PFSK-1 (cell line): ENCODE measurements at regions not wholly inside any gene's neighbourhood (a gene's known extent, or its start where the extent isn't known, plus 50 kb on each side); places are given as distances from the start of the nearest gene placed in this dataset.

Experiments used
- FOXP2 ChIP-seq: optimal IDR thresholded peaks from 2 replicates; pipeline ENCODE3; 2011; ENCODE audit warnings: borderline replicate concordance, control low read depth, inconsistent platforms; ENCODE audit not compliant: insufficient read depth; ENCODE audit errors: extremely low read length, extremely low read depth
- POLR2AphosphoS5 ChIP-seq: IDR thresholded peaks from 2 replicates; pipeline ENCODE4 v1.6.1; 2012; ENCODE audit warnings: low read depth, mild to moderate bottlenecking, control low read depth, low read length, moderate library complexity
- SIN3A ChIP-seq: IDR thresholded peaks from 2 replicates; pipeline ENCODE4 v1.6.1; 2012; ENCODE audit warnings: mild to moderate bottlenecking, low read length, moderate library complexity, borderline replicate concordance; ENCODE audit not compliant: insufficient read depth
- TAF1 ChIP-seq: IDR thresholded peaks from 2 replicates; pipeline ENCODE4 v1.6.1; 2012; ENCODE audit warnings: low read length, control low read depth, borderline replicate concordance; ENCODE audit not compliant: insufficient read depth
- TF ChIP-seq, protein P1 (sequence below), 2 experiments: IDR thresholded peaks; 2 replicates each; pipeline versions ENCODE4 v1.6.1 to v1.8.0; 2011 to 2012; ENCODE audit warnings: low read depth in 2 of 2, low read length in 2 of 2, control low read depth in 1 of 2, inconsistent platforms in 1 of 2, mild to moderate bottlenecking in 1 of 2, moderate library complexity in 1 of 2; ENCODE audit not compliant: insufficient read depth in 1 of 2

DNA sequence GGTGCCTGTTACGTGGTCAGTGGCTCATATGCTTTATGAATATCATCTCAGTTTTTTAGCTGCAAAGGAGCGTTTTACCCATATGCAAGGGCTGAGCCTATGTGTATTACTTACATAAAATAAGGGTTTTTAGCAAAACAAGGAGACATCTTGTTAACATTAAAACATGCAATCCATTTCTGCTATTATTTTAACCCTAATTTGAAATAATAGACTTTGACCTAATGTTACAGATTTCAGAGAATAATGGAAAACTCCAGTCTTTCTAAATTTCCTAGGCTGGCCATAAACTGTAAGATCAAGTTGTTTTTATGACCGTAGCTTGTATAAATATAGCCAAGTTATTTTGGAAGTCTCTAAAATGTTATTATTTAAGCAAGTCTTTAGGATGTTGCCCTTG is 121.1 kb upstream of the SEMA6A start:
- no peak for TF ChIP-seq TAF1
- no peak for TF ChIP-seq POLR2AphosphoS5
- TF ChIP-seq FOXP2: no peak
- TF ChIP-seq SIN3A: no peak
- TF ChIP-seq, protein P1, sequence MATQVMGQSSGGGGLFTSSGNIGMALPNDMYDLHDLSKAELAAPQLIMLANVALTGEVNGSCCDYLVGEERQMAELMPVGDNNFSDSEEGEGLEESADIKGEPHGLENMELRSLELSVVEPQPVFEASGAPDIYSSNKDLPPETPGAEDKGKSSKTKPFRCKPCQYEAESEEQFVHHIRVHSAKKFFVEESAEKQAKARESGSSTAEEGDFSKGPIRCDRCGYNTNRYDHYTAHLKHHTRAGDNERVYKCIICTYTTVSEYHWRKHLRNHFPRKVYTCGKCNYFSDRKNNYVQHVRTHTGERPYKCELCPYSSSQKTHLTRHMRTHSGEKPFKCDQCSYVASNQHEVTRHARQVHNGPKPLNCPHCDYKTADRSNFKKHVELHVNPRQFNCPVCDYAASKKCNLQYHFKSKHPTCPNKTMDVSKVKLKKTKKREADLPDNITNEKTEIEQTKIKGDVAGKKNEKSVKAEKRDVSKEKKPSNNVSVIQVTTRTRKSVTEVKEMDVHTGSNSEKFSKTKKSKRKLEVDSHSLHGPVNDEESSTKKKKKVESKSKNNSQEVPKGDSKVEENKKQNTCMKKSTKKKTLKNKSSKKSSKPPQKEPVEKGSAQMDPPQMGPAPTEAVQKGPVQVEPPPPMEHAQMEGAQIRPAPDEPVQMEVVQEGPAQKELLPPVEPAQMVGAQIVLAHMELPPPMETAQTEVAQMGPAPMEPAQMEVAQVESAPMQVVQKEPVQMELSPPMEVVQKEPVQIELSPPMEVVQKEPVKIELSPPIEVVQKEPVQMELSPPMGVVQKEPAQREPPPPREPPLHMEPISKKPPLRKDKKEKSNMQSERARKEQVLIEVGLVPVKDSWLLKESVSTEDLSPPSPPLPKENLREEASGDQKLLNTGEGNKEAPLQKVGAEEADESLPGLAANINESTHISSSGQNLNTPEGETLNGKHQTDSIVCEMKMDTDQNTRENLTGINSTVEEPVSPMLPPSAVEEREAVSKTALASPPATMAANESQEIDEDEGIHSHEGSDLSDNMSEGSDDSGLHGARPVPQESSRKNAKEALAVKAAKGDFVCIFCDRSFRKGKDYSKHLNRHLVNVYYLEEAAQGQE (IDR thresholded peaks at IDR 0.05; ENCODE audit: insufficient read depth in 1 of 2, low read depth in 2 of 2, low read length in 2 of 2): no peak

DNA sequence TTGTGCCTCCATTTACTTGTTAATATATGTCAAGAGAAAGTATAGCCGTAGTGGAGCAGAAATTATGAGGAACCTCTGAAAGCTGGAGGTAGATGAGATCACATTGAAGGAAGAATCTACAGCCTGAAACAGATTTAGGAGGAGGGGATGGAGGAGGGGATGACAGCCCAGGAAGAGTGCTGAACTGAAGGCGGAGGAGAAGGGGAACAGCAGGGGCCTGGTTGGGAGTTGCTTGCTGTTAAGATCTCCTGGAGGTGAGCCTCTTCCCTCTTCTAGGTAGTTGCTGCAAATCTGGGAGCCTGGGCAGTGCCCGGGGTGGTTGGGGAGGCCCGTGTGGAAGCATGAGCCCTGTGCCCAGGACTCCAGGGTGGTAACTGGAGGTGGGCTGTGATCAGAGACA is 111.8 kb upstream of the SEMA6A start:
- TF ChIP-seq, protein P1 (IDR thresholded peaks at IDR 0.05; ENCODE audit: insufficient read depth in 1 of 2, low read depth in 2 of 2, low read length in 2 of 2): no peak
- TF ChIP-seq POLR2AphosphoS5 (no peak), FOXP2 (no peak), TAF1 (no peak), SIN3A (no peak)

DNA sequence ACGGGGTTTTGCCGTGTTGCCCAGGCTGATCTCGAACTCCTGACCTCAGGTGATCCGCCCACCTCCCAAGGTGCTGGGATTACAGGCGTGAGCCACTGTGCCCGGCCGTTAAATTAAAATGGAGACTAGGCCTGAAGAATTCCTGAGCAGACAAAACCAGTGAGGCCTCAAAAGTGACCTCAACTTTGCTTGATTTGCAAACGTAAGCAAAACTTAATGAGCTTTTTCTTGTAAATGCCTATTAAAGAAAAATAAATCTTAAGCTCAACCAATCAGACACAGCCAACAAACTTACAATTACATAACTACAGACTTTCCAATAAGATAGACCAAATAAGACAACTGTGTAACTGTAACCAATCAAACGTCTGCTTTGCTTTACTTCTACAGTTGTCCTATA is 111.3 kb upstream of the SEMA6A start:
- no peak for TF ChIP-seq POLR2AphosphoS5
- TF ChIP-seq TAF1: no peak
- no peak for TF ChIP-seq FOXP2
- no peak for TF ChIP-seq SIN3A
- TF ChIP-seq, protein P1 (IDR thresholded peaks at IDR 0.05; ENCODE audit: insufficient read depth in 1 of 2, low read depth in 2 of 2, low read length in 2 of 2): no peak

DNA sequence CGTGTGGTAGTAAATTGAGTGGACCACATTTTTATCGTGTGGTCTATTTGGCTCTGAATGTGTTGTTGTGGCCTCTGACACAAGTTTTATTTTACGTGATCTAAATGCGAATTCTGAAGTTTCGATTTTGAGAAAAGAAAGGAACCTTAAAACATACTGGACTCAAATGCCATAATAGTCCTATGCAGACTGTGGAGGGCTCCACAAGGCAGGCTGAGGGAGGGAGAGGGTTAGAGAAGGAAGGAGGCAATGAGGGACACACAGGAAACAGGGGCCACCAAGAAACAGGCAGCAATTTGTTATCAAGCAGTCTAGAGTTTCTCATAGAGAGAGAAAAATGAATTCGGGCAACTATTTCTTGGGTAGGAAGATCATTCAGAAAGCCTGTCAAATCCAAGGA is 110.4 kb upstream of the SEMA6A start:
- TF ChIP-seq POLR2AphosphoS5 (no peak), TAF1 (no peak), SIN3A (no peak), FOXP2 (no peak)
- TF ChIP-seq, protein P1 (IDR thresholded peaks at IDR 0.05; ENCODE audit: insufficient read depth in 1 of 2, low read depth in 2 of 2, low read length in 2 of 2): no peak
